ENCODE measurements at regions not wholly inside any gene's neighbourhood (a gene's known extent, or its start where the extent isn't known, plus 50 kb on each side); places are given as distances from the start of the nearest gene placed in this dataset.

DNA sequence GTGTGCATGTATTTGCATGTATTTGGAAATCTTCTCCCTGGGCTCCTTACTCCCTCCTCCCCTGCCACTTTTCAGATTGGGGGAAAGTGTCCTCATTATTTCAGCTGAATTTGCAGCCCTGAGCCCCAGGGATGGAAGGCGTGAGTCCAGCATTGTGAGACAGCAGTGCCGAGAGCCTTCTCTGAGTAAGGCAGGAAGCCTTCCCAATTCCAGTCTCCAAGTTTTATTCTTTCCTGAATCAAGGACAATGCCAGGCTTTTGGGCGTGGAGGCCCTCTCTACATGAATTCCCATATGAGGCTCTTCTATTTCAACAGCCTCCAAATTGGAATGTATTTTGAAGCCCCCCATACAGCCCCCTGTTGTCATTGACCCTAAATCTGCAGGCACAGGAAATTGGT is 163.5 kb downstream of the ACKR3 start:
- no peak for DNase-seq (ENCODE audit: low read depth, low spot score)
- no peak overlapping the region for H3K4me3 ChIP-seq (ENCODE audit: low read length)

DNA sequence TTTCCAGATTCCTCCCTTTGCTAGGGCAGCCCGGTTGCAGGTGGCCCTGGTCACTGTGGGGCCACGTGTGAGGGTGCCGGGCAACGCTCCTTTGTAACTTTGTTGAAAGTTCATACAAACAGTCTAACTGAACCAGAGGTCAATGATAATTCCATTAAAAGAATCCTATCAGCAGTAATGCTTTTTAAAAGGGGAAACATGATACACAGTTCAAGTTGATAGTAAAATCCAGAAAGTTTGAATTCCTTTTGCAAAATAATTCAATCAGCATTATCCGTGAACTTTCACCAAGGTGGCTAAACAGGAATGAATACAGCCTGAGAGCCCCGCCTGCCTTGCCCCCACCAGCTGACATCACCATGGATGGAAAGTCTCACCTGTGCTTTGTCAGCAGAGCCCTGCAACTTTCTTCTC is 166.2 kb downstream of the ACKR3 start:
- H3K4me3 ChIP-seq (ENCODE audit: low read length) = no peak overlapping the region
- DNase-seq (ENCODE audit: low read depth, low spot score) = no peak

DNA sequence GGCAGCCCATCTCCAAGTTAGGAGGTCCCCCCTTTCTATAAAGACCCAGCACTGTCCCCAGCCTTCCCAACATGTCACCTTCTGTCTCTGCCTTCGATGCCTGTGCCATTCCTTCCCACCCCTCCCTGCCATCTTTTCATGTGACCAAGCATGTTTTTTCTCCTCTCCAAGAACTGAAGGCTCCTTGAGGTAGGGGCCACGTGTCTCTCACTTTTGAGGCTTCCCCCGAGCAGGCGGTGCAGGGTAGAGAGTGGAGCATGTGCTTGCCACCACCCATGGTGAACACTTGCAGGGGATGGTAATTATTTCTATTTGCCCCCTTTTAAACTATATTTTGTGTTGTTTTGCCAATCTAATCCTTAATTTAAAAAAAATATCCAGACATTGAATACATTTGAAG is 168.4 kb downstream of the ACKR3 start:
- DNase-seq (ENCODE audit: low read depth, low spot score) = no peak

DNA sequence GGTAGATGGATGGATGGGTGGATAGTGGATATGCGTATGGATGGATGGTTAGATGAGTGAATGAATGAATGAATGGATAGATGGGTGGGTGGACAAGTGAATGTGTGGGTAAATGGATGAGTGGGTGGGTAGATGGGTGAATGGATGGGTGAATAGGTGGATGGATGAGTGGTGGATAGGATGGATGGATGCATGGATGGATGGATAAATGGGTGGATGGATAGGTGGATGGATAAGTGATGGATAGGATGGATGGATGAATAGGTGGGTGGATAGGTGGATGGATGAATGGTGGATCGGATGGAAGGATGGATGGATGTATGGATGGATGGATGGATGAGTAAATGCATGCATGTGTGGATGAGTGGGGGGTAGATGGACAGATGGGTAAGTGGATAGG is 169.3 kb downstream of the ACKR3 start:
- H3K4me3 ChIP-seq (ENCODE audit: low read length) = no peak overlapping the region
- no peak for DNase-seq (ENCODE audit: low read depth, low spot score)

More for the DNA sequence above, 168.4 kb downstream of the ACKR3 start:
- no peak overlapping the region for H3K4me3 ChIP-seq (ENCODE audit: low read length)

DNA sequence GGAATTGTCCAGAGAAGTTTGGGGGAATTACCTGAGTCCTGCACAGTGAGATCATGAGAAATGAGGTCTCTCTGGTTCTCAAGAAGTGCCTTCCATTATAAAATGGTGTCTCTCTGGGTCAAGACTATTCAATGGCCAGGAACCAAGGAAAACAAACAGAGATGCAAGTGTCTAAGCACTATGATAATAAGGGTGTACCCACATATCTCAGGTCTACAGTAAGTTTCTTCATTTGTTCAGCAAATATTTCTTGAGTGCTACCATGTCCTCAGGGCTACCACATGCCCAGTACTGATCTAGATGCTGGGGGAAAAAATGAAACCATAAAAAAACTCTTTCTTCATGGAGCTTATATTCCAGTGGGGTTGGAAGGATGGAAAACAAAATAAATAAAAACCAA is 170.0 kb downstream of the ACKR3 start:
- H3K4me3 ChIP-seq (ENCODE audit: low read length) = no peak overlapping the region
- DNase-seq (ENCODE audit: low read depth, low spot score) = no peak

DNA sequence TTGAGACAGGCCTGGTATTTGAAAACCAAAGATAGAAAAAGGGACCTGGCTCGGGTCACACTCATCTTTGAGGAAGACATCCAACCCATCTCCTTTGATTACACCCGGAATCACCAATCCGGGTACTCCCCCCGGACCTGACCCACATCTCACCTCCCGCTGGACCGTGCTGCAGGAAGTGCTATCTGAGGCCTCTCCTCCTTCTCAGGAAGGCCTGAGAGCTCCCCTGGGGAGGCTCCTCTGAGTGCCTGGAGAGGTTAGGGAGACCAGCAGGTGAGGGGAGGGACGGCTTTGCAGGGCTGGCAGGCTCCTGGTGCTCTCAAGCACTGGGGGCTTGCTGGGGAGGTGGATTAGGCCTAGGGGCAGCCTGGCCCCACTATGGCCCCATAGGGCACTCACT is 170.9 kb downstream of the ACKR3 start:
- no peak overlapping the region for H3K4me3 ChIP-seq (ENCODE audit: low read length)
- no peak for DNase-seq (ENCODE audit: low read depth, low spot score)

DNA sequence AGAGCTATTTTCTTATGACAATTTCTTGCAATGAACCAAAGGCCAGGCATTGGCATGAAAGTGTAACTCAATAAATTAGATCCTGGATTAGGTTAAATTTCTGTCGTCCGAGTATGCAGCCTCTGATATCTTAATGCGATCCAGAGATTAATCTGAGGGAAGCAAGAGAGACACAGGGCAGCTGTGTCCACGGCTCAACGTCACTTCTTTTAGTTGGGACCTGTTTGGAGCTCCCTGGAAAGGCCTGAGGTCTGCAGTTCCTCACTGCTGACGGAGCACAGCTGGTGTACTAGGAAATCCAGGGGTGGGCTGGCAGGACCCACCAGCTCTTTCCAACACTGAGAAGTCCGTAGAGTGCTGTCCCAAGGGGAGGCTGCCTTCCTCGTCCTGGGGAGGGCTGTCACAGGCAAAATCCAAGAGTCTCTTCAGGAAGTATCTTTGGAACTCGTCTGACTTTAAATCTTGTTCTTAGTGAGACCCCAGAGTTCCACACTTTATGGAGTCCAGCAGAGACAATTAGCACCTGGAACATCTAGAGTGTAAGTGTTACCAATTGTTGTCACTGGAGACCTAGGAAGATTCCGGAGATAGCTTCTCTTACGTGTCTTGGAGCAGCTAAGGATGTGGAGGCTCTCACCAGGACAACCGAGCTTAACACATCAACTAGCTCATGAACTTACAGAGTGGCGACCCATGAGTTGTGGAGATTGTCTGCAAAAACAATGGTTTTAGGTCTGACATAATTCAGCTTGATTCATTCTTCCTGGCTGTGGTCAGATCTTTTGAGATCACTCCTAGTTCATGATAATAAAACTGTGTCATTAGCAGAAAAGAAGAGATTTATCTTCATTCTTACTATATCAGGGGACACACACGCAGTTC is 173.7 kb downstream of the ACKR3 start:
- H3K4me3 ChIP-seq (ENCODE audit: low read length) = no peak overlapping the region
- no peak for DNase-seq (ENCODE audit: low read depth, low spot score)

DNA sequence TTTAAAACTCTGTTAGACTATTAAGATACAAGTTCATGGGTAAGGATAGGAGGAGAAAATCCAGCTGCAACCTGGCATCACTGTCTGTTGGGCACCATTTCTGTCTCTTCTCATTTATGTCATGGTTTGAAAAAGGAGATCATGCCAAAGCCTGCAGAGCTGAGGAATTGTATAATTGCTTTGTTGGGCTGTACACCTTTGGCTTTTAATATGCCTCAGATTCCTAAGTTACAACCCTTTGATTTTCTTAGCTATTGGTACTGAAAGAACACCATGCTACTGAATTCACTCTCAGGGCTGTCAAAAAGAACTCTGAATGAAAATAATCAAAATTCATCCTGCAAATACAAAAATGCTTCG is 174.3 kb downstream of the ACKR3 start:
- H3K4me3 ChIP-seq (ENCODE audit: low read length) = no peak overlapping the region
- DNase-seq (ENCODE audit: low read depth, low spot score) = no peak

DNA sequence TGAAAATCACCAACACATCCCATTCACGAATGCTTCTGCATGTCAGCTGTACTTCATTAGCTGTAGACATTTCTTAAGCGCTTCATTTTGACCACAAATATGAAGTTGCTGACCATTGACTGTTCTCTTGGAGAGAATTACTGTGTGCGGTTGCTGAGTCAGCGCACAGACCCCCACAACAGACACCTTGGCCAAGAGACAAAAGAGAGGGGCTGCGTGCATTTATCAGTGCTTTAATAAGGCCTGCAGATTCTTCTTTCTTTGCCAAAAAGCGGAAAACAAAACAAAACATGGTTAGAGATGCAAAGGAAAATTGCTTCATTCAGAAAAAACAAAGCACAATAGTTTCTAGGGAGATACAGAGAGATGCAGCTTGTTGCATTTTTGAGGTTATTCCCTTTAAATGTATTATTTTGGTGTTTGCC is 174.7 kb downstream of the ACKR3 start:
- H3K4me3 ChIP-seq (ENCODE audit: low read length) = no peak overlapping the region
- no peak for DNase-seq (ENCODE audit: low read depth, low spot score)

DNA sequence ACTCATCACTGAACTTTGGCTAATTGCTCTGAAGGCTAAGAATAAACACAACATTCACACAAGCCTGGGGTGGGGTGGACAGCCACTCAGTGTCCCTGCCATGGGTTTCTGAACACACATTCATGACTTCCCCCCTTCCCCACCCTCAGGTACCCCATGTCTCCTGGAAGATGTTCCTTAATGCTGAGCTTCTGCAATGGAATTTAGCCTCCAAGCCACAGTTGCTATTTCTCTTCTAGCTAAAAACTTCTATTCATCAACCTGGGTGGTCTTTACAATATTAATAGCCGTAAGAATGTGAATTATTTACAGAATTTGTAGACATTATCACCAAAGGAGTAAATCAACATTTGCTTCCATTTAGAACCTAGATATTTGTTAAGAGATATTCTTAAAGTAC is 175.1 kb downstream of the ACKR3 start:
- DNase-seq (ENCODE audit: low read depth, low spot score) = no peak
- no peak overlapping the region for H3K4me3 ChIP-seq (ENCODE audit: low read length)

DNA sequence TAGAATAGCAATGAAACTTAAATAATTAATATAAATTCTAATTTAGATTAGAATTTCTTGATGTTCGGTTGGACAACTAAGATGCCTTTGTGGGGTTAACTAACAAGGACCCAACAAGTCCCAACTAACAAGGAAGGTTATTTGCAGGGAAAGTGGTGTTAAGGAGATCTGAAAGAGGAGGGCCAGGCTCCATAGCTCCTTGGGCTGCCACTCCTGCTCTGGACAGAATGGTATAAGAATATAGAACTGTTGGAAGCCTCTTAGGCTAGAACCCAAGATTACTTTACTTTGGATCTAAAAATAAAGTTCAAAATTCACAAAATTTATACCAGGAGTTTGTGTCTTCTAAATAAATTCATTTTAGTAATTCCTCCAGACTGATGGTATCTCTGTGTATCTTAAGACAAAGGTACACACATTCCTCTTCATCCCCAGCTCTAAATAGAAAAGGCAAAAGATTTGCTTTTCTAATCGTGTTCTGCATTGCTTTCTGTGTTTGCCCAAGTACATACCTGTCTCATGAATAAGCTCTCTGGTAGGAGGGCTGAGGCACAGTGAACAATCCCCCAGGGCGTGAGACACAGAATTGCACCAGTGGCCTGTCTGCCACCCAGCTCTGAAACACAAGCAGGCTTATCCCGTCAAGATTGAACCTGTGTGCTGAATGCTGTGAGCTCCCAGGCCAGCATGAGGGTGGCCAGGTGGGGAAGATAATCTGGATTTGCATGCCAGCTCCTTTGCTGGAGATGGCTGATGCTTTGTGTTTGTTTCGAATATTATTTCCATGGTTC is 176.0 kb downstream of the ACKR3 start:
- no peak overlapping the region for H3K4me3 ChIP-seq (ENCODE audit: low read length)
- no peak for DNase-seq (ENCODE audit: low read depth, low spot score)

DNA sequence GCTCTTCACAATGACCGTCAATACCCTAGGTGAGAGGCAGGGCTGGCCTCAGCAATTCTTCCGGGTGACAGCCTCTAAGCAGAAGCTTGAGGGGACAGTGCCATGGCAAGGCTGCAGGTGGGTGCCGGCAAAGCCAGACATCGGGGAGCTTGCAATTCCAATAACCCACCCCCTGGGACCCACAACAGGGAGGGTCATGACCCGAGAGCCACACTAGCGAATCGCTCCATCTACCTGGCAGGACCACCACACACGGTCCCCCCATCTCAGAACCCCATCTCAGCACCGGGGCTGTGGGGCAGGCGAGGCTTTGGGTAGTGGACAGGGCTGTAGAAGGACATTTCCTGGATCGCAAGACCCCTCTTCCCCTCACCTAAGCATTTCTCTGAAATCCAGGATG is 177.2 kb downstream of the ACKR3 start:
- no peak for DNase-seq (ENCODE audit: low read depth, low spot score)
- no peak overlapping the region for H3K4me3 ChIP-seq (ENCODE audit: low read length)

DNA sequence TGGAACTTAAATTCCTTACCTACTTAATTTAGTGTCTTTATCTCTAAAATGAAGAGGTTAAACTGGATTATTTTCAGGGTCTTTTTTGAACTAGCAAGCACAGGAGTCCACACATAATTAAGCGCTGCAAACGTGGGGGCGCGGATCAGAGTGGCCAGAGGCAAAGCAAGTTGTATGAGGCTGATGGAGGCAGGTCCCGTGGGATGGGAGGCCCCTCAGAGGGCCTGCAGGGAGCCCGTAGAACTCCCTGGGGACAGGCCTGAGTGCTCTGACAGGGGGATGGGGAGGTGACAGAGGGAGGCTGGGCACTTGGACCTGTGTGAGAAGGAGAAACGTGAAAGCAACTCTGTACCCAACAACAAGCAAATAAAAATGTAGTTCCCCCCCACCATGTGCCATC is 177.8 kb downstream of the ACKR3 start:
- no peak overlapping the region for H3K4me3 ChIP-seq (ENCODE audit: low read length)
- DNase-seq (ENCODE audit: low read depth, low spot score) = no peak

DNA sequence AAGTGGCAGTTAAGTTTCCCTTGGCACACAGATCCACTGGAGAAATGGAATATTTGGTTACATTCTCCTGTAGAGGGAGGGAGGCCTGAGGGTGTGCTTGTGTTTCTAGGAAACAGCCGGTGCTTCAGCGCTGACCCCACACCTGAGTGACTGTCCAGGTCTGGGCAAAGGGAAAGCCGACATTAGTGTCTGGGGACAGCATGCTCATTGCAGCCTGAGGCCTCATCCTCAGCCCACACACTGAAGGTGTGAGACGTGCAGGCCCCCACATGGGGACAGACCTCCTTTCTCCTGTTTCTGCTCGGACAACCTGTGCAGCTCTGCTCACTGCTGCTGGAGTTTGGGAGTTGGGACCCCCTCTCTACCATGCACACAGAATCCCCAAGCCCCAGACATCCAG is 178.3 kb downstream of the ACKR3 start:
- no peak for DNase-seq (ENCODE audit: low read depth, low spot score)

DNA sequence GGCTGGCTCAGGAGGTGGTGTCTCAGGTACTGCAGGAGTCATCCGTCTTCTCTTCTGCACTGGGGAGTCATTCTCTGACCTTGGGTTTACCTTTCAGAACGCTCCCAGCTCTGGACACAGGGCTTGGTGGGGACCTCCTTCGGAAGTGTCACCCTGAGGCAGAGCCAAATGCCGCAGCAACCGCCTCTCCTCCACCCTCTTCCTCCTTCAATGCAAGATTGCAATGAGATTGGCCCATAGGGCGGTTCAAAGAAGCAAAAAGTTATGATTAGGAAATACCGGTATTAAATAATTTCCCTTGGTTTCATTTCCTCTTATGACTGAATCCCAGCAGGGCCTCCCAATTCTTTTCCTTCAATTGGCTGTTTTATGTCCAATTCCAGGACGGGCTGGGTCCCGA is 178.8 kb downstream of the ACKR3 start:
- DNase-seq (ENCODE audit: low read depth, low spot score) = no peak
- no peak overlapping the region for H3K4me3 ChIP-seq (ENCODE audit: low read length)

More for the DNA sequence above, 178.3 kb downstream of the ACKR3 start:
- no peak overlapping the region for H3K4me3 ChIP-seq (ENCODE audit: low read length)

DNA sequence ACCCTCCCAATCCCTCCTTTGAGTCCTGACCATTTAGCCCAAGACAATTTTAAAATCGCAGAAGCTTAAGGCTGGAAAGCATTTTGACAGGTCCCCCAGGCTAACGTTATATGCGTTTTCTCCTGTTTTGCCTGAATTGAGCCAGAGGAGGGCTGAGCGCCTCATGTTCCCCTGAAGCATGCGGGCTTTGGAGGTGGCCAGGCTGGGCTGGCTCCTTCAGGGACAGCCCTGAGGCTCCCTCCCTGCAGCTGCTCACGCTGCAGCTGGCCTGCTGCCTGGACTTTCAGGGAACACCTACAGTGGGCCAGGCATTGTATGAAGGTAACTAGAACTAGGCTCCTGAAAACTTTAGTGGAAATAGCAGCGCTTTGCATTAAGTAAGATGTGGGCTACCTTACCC is 179.2 kb downstream of the ACKR3 start:
- no peak for DNase-seq (ENCODE audit: low read depth, low spot score)
- no peak overlapping the region for H3K4me3 ChIP-seq (ENCODE audit: low read length)

DNA sequence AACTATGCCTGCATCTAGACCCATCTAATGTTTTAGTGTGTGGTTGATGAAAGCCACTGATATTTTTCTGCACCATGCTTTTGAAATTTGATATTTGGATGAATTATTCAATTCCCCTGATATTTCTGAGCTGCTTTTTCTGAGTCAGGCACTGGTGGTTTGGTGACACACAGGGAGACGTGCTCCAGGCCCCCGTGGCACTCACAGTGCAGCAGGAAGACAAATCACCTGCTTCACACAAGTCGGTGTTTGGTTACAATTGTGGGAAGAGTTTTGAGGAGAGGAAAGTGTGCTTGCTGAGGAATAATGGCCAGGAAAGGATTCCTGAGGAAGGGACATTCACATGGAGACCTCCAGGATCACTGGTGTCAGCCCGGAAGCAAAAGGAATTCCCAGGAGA is 179.7 kb downstream of the ACKR3 start:
- no peak for DNase-seq (ENCODE audit: low read depth, low spot score)
- H3K4me3 ChIP-seq (ENCODE audit: low read length) = no peak overlapping the region

DNA sequence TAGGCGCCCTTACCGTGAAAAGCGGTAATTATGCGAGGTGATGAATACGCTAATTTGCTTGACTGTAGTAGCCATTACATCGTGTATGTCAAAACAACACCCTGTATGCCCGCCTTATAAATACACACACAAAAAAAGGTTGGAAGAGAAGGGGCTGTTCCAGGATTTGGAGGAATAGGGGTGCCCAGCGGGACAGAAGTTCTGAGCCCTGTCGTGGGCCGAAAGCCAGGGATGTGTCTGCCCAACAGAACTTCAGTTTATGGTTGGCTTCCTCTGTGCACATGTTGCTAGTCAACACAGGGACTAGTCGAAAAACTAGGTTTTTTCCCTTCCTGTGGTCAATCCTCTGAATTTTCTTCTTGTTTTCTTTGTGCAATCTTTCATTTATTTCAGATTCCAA is 182.5 kb downstream of the ACKR3 start:
- DNase-seq (ENCODE audit: low read depth, low spot score) = no peak
- no peak overlapping the region for H3K4me3 ChIP-seq (ENCODE audit: low read length)

DNA sequence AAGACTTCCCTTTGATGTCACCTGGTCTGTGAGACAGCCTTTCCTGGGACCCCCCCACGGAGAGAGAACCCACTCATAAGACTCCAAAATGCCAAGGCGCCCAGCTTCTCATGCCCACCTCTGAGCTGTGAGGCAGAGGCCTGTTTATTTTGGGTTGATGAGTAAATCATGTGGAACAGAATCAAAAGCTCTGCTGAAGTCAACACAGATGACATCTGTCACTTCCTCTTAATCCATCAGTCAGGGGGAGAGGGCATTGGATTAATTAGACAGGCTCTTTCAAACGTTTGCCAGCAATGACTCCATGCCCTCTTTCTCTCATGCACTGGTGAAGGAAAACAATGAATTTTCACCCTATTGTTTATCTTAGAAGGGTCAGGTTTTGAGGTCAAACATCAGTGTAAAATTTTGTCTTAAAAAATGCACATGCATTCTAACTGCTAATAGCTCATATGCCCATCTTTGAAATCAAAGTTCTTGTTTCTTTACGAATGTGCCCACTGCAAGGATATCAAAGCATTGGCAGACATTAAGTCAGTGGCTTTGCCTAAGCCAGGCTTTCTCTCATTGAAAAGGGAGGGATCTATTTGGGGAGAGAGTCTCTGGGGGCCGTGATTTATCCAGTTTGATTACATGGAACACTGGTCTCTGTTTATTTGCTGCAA is 184.1 kb downstream of the ACKR3 start:
- DNase-seq (ENCODE audit: low read depth, low spot score) = no peak
- no peak overlapping the region for H3K4me3 ChIP-seq (ENCODE audit: low read length)

All from Jurkat, Clone E6-1 (cell line).